Gastrocnemius medialis (tissue), 4 donors: ENCODE measurements at regions not wholly inside any gene's neighbourhood (a gene's known extent, or its start where the extent isn't known, plus 50 kb on each side); places are given as distances from the start of the nearest gene placed in this dataset.
A peak's percentile ranks its signal among the peaks of the same experiment; 100 is the strongest.

Experiments
- ATAC-seq, 2 donors: fragments of 150-250 bp; one replicate each; pipeline ENCODE4 v1.9.1; 2016
- DNase-seq, 2 donors: peaks; one replicate each; pipeline ENCODE4 v3.0.0-alpha.2; 2019
- H3K27ac ChIP-seq, 4 donors: fragments of 200-600 bp; sonication (generic); 1 replicate in 1 of 4; 2 replicates in 3 of 4; pipeline ENCODE4 v1.5.1; 2016 to 2018; ENCODE audit warnings: mild to moderate bottlenecking in 2 of 4, moderate library complexity in 1 of 4
- H3K27me3 ChIP-seq, 3 donors: fragments of 200-600 bp; sonication (generic) in 2 of 3; 1 replicate in 1 of 3; 2 replicates in 2 of 3; pipeline versions ENCODE4 v1.5.1 to v1.6.0; 2016 to 2019; ENCODE audit warnings: mild to moderate bottlenecking in 1 of 3, moderate library complexity in 1 of 3
- H3K36me3 ChIP-seq, 2 donors: fragments of 200-600 bp; sonication (generic) in 1 of 2; one replicate each; pipeline ENCODE4 v1.5.1; 2017 to 2018
- H3K4me1 ChIP-seq, 2 donors: fragments of 200-600 bp; sonication (generic) in 1 of 2; one replicate each; pipeline ENCODE4 v1.5.1; 2016 to 2017; ENCODE audit warnings: mild to moderate bottlenecking in 2 of 2
- H3K4me3 ChIP-seq, 4 donors: fragments of 200-600 bp; sonication (generic) in 3 of 4; 1 replicate in 1 of 4; 2 replicates in 3 of 4; pipeline ENCODE4 v1.5.1; 2016 to 2019; ENCODE audit warnings: mild to moderate bottlenecking in 2 of 4
- H3K9me3 ChIP-seq, 3 donors: fragments of 200-600 bp; sonication (generic) in 2 of 3; 1 replicate in 1 of 3; 2 replicates in 2 of 3; pipeline ENCODE4 v1.5.1; 2016 to 2019
- POLR2A ChIP-seq, 2 donors: fragments of 450-650 bp; IDR thresholded peaks; one replicate each; pipeline ENCODE4 v1.6.1; 2017; ENCODE audit warnings: antibody characterized with exemption in 2 of 2, mild to moderate bottlenecking in 2 of 2, moderate library complexity in 2 of 2
- in situ Hi-C, 4 donors: fragments of 200-750 bp; cut with MboI; loops; one replicate each; pipeline versions ENCODE4 v1.15.0 to v1.8.0; 2017; ENCODE audit warnings: low sequenced_read_pairs in 4 of 4
- intact Hi-C: fragments of 100-400 bp; cut with DNase I; formaldehyde crosslinking; loops from one replicate; pipeline ENCODE4 v1.15.1; 2023; ENCODE audit warnings: low total_unique reads
- TF ChIP-seq, protein P1 (sequence below), 5 experiments: fragments of 450-650 bp in 3 of 5; fragments of 200-600 bp in 2 of 5; sonication (generic) in 2 of 5; IDR thresholded peaks in 4 of 5; conservative IDR thresholded peaks in 1 of 5; 1 replicate in 4 of 5; 2 replicates in 1 of 5; pipeline ENCODE4 v1.5.1; 2016 to 2019; ENCODE audit warnings: antibody characterized with exemption in 5 of 5, mild to moderate bottlenecking in 3 of 5, moderate library complexity in 3 of 5

DNA sequence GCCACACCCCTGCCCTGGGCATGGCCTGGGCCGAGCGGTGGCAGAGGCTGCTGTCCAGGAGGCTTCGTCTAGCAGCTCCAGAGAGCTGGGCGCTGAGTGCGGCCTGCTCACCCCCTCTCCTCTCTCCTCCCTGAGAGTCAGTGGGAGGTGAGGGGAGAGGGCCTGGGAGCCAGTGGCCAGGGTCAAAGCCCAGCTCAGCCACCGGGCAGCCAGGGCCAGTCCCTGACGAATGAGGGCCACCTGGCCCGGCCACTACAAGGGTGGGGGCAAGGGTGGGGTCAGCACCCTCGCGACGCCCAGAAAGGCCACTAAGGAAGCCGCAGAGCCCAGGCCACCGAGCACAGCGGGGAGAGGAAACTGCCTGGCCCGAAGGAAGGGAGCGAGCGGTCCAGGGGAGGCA, 131.7 kb downstream of the FAM53A start:
- no peak overlapping the region for H3K4me3 ChIP-seq
- no peaks in the 10 kb centered on the region for H3K36me3 ChIP-seq
- ATAC-seq (no peak), DNase-seq (no peak)
- in situ Hi-C loops (no loop called here), intact Hi-C loops (no loop called here)
- no peaks in the 10 kb centered on the region for H3K9me3 ChIP-seq
- peaks cover 16 to 33% (median 28%) of the 10 kb centered on the region in 3 donors for H3K27me3 ChIP-seq
- H3K4me1 ChIP-seq: peaks cover 0 to 5% of the 10 kb centered on the region in 2 donors
- no peak overlapping the region for H3K27ac ChIP-seq
- TF ChIP-seq, protein P1, sequence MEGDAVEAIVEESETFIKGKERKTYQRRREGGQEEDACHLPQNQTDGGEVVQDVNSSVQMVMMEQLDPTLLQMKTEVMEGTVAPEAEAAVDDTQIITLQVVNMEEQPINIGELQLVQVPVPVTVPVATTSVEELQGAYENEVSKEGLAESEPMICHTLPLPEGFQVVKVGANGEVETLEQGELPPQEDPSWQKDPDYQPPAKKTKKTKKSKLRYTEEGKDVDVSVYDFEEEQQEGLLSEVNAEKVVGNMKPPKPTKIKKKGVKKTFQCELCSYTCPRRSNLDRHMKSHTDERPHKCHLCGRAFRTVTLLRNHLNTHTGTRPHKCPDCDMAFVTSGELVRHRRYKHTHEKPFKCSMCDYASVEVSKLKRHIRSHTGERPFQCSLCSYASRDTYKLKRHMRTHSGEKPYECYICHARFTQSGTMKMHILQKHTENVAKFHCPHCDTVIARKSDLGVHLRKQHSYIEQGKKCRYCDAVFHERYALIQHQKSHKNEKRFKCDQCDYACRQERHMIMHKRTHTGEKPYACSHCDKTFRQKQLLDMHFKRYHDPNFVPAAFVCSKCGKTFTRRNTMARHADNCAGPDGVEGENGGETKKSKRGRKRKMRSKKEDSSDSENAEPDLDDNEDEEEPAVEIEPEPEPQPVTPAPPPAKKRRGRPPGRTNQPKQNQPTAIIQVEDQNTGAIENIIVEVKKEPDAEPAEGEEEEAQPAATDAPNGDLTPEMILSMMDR (IDR thresholded peaks at IDR 0.05 in 4 of 5, conservative IDR thresholded peaks at IDR 0.05 in 1 of 5): no peak

DNA sequence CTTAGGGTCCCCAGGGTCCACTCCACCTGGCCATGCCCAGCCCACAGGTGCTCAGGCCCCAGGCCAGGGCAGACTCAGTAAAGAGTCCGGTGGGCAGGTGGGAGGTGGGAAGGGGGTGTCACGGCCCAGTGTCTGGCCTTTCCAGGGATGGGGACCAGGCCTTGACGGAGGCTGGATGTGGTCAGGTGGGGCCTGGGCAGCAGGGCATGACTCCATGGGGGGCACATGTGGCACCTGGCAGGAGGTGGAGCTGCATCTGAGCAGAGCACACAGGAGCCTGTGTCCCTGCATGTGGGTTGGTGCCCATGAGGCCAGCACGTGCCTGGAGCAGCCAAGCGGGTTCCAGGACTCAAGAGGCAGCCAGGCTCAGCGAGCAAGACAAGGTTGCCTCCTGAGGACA, 132.9 kb downstream of the FAM53A start:
- DNase-seq: no peak
- peaks cover 10 to 21% (median 19%) of the 10 kb centered on the region in 3 donors for H3K27me3 ChIP-seq

DNA sequence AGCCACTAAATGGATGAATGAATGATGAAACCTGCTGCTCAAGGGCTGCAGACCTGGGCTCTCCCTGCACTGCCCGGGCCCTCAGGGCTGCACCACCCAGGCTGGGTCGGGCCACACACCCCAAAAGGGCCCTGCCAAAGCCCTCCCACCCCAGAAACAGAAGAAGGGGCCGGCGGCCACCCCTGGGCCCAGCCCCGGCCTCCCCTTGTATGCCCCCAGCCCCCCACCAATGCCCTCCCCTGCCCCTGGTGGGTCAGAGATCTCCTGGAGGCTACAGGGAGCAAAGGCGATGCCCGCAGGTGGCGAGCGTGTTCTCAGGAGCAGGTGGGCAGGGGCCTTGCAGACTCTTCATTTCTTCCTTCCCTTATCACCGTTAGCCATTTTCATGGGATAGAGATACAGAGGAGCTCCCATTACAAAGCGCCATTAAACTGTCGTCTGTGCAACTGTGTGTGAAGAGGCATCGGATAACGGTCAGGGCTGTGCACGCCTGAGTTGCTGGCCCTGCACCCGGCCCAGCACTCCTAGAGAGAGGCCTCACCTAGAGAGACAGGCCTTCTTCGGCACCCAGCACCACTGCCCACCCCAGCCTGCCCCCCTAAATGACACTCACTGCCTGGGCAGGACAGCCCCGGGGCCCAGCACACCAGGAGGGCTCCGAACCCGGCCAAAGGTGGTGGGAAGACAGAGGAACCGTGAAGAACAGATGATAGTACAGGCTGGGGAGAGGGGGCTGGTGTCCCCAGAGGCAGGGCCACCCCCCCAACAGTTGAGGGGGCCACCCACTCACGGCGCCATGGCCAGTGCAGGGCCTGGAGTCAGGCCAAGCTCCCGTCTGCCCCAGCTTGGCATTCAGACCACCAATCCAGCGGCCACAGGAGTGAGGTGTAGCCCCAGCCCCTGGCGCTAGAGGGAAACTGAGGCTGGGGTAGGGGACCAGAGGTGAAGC, 133.7 kb downstream of the FAM53A start:
- Histone ChIP-seq H3K4me3 (no peak overlapping the region), H3K27ac (no peak overlapping the region), H3K36me3 (no peaks in the 10 kb centered on the region), H3K4me1 (peaks cover 0 to 5% of the 10 kb centered on the region in 2 donors), H3K27me3 (peaks cover 6 to 19% (median 17%) of the 10 kb centered on the region in 3 donors), H3K9me3 (no peaks in the 10 kb centered on the region)
- intact Hi-C loops: no loop called here
- TF ChIP-seq, protein P1 (IDR thresholded peaks at IDR 0.05 in 4 of 5, conservative IDR thresholded peaks at IDR 0.05 in 1 of 5): no peak
- no peak for TF ChIP-seq POLR2A (IDR thresholded peaks at IDR 0.05)
- in situ Hi-C loops: no loop called here
- DNase-seq (no peak), ATAC-seq (no peak)

More for the DNA sequence above, 132.9 kb downstream of the FAM53A start:
- intact Hi-C loops (no loop called here), in situ Hi-C loops (no loop called here)
- TF ChIP-seq POLR2A (IDR thresholded peaks at IDR 0.05): no peak
- TF ChIP-seq, protein P1 (IDR thresholded peaks at IDR 0.05 in 4 of 5, conservative IDR thresholded peaks at IDR 0.05 in 1 of 5): no peak
- no peaks in the 10 kb centered on the region for H3K9me3 ChIP-seq
- peaks cover 0 to 5% of the 10 kb centered on the region in 2 donors for H3K4me1 ChIP-seq
- no peaks in the 10 kb centered on the region for H3K36me3 ChIP-seq
- no peak for ATAC-seq
- H3K27ac ChIP-seq: no peak overlapping the region
- no peak overlapping the region for H3K4me3 ChIP-seq

DNA sequence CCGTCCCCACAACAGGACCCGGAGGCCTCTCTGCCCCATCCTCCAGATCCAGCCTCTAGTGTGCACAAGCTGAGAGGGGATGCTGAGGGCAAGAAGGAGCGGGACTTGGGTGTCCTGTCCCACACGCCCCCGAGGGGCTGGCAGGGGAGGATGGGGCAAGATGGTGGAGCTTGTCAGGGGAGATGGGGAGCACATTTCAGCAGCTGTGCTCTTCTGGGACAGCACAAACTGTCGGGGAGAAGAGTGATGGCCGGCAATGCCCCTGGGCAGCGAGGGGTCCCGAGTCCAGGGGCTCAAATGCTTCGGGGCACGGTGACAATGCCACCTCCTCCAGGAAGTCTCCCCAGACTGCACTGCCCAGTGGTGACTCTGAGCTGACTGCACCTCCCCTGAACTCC, 134.5 kb downstream of the FAM53A start:
- Histone ChIP-seq H3K4me3 (peak overlapping the region in 1 of 4 donors; percentile 48), H3K27ac (no peak overlapping the region), H3K4me1 (peaks cover 0 to 5% of the 10 kb centered on the region in 2 donors), H3K9me3 (no peaks in the 10 kb centered on the region), H3K36me3 (no peaks in the 10 kb centered on the region), H3K27me3 (peaks cover 1 to 14% (median 12%) of the 10 kb centered on the region in 3 donors)
- in situ Hi-C loops: no loop called here
- no peak for TF ChIP-seq POLR2A (IDR thresholded peaks at IDR 0.05)
- TF ChIP-seq, protein P1 (IDR thresholded peaks at IDR 0.05 in 4 of 5, conservative IDR thresholded peaks at IDR 0.05 in 1 of 5): no peak
- DNase-seq (no peak), ATAC-seq (no peak)
- intact Hi-C loops: no loop called here
